RPMI7951 (cell line): ENCODE measurements at regions not wholly inside any gene's neighbourhood (a gene's known extent, or its start where the extent isn't known, plus 50 kb on each side); places are given as distances from the start of the nearest gene placed in this dataset.
"Not testable (repeated sequence)": the region's sequence is repeated elsewhere in the genome, so short reads cannot be mapped to it uniquely, and the experiment has no call there.

Experiments
- DNase-seq: peaks from one replicate; pipeline ENCODE4 v3.0.0-alpha.2; 2012; ENCODE audit warnings: low read depth

- not testable (repeated sequence) for DNase-seq
Observed at GRCh38 chr5:34441767-34442166, 214.4 kb upstream of the RAI14 start.

GRCh38 chr5:34447424-34447823 is 208.7 kb upstream of the RAI14 start:
- DNase-seq, result no peak

- DNase-seq, result no peak
Observed at GRCh38 chr5:34449639-34450038, 206.5 kb upstream of the RAI14 start.

- DNase-seq, result no peak
Observed at GRCh38 chr5:34450338-34450737, 205.8 kb upstream of the RAI14 start.

GRCh38 chr5:34452170-34452828 is 203.8 kb upstream of the RAI14 start:
- no peak for DNase-seq

- DNase-seq, result no peak
Observed at GRCh38 chr5:34455098-34455497, 201.0 kb upstream of the RAI14 start.

- peak; percentile 13 for DNase-seq
Observed at GRCh38 chr5:34459908-34460307, 196.2 kb upstream of the RAI14 start.

- no peak for DNase-seq
Observed at GRCh38 chr5:34460496-34460895, 195.6 kb upstream of the RAI14 start.

- no peak for DNase-seq
Observed at GRCh38 chr5:34464829-34465228, 191.3 kb upstream of the RAI14 start.

- peak; percentile 54 for DNase-seq
Observed at GRCh38 chr5:34465301-34465700, 190.8 kb upstream of the RAI14 start.

GRCh38 chr5:34466519-34467388 is 189.4 kb upstream of the RAI14 start:
- DNase-seq, result not testable (repeated sequence)

GRCh38 chr5:34467436-34467835 is 188.7 kb upstream of the RAI14 start:
- no peak for DNase-seq

GRCh38 chr5:34467984-34468383 is 188.1 kb upstream of the RAI14 start:
- DNase-seq, result not testable (repeated sequence)

- no peak for DNase-seq
Observed at GRCh38 chr5:34469971-34470370, 186.2 kb upstream of the RAI14 start.

GRCh38 chr5:34474573-34475021 is 181.5 kb upstream of the RAI14 start:
- peak; percentile 42 for DNase-seq

GRCh38 chr5:34475249-34475966 is 180.7 kb upstream of the RAI14 start:
- DNase-seq, result no peak

GRCh38 chr5:34476941-34477565 is 179.1 kb upstream of the RAI14 start:
- no peak for DNase-seq

GRCh38 chr5:34480810-34481528 is 175.2 kb upstream of the RAI14 start:
- no peak for DNase-seq

- no peak for DNase-seq
Observed at GRCh38 chr5:34483442-34484033, 172.6 kb upstream of the RAI14 start.

GRCh38 chr5:34484216-34484920 is 171.8 kb upstream of the RAI14 start:
- DNase-seq, result no peak

GRCh38 chr5:34485768-34486030 is 170.4 kb upstream of the RAI14 start:
- no peak for DNase-seq
